Upper lobe of left lung (tissue), 4 donors: ENCODE measurements at regions not wholly inside any gene's neighbourhood (a gene's known extent, or its start where the extent isn't known, plus 50 kb on each side); places are given as distances from the start of the nearest gene placed in this dataset.

ENCODE experiments used
- CTCF ChIP-seq, 6 experiments: fragments of 450-650 bp in 4 of 6; fragments of 200-600 bp in 2 of 6; sonication (generic) in 2 of 6; IDR thresholded peaks; one replicate each; pipeline ENCODE4 v1.5.1; 2016 to 2019; ENCODE audit warnings: antibody characterized with exemption in 6 of 6
- POLR2A ChIP-seq, 4 donors: fragments of 450-650 bp; IDR thresholded peaks; one replicate each; pipeline ENCODE4 v1.5.1; 2016 to 2017; ENCODE audit warnings: antibody characterized with exemption in 4 of 4, mild to moderate bottlenecking in 2 of 4

- TF ChIP-seq CTCF (IDR thresholded peaks at IDR 0.05) (no peak), POLR2A (IDR thresholded peaks at IDR 0.05) (no peak)
Observed at GRCh38 chr7:115805458-115805857, 225.1 kb downstream of the TFEC start.
